ENCODE measurements at regions not wholly inside any gene's neighbourhood (a gene's known extent, or its start where the extent isn't known, plus 50 kb on each side); places are given as distances from the start of the nearest gene placed in this dataset.
"Not testable (repeated sequence)": the region's sequence is repeated elsewhere in the genome, so short reads cannot be mapped to it uniquely, and the experiment has no call there.

DNA sequence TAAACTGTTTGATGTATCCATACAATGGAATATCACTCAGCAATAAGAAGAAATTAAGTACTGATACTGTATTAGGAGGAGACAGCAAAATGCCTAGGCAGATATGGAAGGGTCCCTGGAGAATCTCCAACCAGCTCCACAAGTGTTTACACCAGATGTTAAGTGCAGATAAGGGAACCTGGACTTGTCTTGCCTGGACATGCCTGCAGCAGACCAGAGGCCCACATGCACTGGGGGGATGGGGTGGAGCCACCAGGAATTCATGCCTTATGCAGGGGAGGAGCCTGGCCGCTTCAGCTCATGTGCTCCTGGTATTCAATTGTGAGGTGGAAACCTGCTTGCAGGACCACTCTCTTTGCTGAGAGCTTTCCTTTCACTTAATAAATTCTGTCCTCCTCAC is 287.6 kb downstream of the LIPI start:
- DNase-seq, result not testable (repeated sequence)

GRCh38 chr21:13921455-13921854 is 289.3 kb downstream of the LIPI start:
- not testable (repeated sequence) for DNase-seq

DNA sequence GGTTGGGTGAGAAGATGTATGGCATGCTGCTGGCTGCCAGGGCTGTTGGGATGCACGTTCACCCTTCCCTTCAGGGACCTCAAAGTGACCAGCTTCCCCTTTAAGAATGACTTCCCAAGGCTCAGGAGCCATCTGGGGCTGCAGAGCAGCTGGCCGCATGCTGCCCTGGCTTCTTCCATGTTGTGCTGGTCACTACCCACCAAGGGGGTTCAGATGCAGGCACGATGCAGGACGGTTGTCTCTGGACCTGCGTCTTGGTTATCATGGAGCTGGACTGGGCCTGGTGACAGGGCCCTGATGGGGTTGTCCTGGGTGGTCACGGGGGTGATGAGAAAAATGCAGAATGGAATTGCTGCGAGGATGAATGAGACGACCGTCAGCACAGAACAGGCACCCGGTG is 297.8 kb downstream of the POTED start:
- not testable (repeated sequence) for DNase-seq

- DNase-seq, result not testable (repeated sequence)
Measured at GRCh38 chr21:13896596-13897247, 287.1 kb downstream of the POTED start.

GRCh38 chr21:13893617-13894016 is 284.0 kb downstream of the POTED start:
- DNase-seq, result not testable (repeated sequence)

GRCh38 chr21:13893025-13893424 is 283.4 kb downstream of the POTED start:
- not testable (repeated sequence) for DNase-seq

DNA sequence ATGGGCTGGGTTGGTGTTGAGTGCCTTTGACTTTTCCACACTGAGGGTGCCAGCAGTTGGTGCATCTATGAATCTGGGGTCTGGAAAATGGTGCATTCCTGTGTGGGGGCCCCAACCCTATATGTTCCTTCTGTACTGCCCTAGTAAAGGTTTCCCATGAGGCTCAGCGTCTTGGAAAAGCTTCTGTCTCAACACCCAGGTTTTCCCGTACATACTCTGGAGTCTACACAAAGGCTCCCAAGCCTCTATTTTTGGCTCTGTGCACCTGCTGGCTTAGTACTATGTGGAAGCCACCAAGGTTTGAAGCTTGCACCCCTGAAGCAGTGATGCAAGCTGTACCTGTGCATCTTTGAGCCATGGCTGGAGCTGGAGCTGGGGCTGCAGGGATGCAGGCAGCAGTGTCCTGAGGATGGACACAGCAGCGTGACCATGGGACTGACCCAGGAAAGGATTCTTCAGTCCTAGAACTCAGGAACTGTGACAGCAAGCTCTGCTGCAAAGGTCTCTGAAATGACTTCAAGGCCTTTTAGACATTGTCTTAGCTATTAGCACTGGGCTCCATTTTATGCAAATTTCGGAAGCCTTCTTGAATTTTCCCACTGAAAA is 282.7 kb downstream of the POTED start:
- not testable (repeated sequence) for DNase-seq

DNA sequence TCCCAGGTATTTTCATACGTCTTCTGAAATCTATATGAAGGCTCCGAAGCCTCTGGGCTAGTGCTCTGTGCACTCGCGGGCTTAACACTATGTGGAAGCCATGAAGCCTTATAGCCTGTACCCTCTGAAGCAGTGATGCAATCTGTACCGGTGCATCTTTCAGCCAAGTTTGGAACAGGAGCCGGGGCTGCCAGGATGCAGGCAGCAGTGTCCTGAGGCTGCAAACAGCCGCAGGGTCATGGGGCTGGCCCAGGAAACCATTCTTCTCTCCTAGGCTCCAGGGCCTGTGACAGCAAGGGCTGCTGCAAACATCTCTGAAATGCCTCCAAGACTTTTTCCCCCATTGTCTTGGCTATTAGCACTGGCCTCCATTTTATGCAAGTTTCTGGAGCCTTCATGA is 279.6 kb downstream of the POTED start:
- DNase-seq, result not testable (repeated sequence)

DNA sequence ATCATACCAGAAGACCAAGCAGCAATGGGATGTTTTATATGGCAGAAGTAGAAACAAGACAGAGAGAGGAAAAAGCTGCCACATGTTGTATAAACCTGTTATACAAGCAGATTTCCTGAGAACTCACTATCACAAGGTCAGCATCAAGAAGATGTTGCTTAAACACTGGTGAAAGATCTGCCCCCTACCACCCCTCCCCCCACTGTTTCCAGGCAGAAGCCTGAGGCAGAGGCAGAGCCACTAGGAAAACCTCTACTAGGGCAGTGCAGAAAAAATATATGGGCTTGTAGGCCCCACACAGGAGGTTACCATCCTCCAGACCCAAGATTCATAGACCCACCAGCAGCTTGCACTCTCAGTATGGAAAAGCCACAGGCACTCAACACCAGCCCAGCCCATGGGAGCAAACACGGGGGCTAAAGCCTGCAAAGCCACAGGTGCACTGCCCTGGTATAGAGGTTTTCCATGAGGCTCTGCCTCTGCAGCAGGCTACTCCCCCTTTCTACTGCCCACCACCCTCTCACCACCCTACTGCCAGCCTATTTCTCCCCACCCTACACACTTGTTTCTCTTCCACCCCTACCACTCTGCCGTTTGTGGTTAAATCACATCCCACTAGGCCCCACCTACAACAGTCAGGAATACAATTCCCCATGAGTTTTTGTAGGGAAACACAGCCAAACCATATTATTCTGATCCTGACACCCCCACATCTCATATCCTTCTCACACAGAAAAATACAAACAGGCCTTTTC is 274.2 kb downstream of the POTED start:
- DNase-seq, result not testable (repeated sequence)

- DNase-seq, result not testable (repeated sequence)
Measured at GRCh38 chr21:13877503-13877902, 267.9 kb downstream of the POTED start.

- DNase-seq, result not testable (repeated sequence)
Measured at GRCh38 chr21:13876999-13877398, 267.4 kb downstream of the POTED start.

GRCh38 chr21:13874001-13874400 is 264.4 kb downstream of the POTED start:
- not testable (repeated sequence) for DNase-seq

DNA sequence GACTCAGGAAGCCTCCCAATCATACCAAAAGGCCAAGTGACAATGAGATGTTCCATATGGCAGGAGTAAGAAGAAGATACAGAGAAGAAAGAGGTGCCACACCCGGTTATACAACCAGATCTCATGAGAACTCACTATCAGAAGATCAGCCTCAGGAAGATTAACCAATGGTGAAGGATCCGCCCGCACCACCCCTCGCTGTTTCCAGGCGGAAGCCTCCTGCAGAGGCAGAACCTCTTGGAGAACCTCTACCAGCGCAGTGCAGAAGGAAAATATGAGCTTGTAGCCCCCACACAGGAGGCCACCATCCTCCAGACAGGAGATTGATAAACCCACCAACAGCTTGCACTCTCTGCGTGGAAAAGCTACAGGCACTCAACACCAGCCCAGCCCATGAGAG is 245.1 kb downstream of the POTED start:
- no peak for DNase-seq

GRCh38 chr21:13850808-13851207 is 241.2 kb downstream of the POTED start:
- not testable (repeated sequence) for DNase-seq

DNA sequence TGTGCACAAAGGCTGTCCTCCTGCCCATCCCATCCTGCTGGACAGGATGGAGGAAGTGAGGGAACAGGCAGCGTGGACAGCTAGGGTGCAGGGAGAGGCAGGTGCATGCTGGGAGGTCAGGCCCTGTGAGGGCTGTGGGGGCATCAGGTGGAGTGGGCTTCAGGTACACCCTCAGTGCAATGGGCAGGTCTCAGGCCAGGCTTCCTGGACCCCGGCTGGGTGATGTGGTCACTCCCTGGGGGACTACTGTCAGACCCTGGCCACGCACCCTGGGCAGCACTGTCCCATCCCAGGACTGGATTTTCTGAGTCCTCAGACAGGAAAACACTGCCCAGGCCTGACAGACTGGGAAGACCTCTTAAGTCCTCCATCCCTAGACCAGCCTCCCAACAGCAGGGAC is 239.9 kb downstream of the POTED start:
- DNase-seq, result not testable (repeated sequence)

DNA sequence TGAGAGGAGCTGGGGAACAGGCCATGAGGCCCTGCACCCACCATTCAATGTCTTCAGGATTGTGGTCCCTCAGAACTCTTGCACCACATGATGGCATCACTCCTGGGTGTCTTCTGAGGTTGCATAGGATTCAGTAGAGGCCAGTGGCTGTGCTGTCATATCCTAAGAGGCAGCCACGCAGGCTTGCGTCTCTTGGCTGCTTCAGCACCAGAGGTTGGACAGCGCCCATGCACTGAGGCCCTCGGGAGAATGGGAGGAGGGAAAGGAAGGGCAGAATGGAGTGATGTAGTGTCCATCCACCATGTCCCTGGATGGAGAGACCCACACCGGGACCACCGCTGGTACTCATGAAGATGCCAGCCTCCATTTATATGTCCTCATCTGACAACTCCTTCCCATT is 237.1 kb downstream of the POTED start:
- not testable (repeated sequence) for DNase-seq

DNA sequence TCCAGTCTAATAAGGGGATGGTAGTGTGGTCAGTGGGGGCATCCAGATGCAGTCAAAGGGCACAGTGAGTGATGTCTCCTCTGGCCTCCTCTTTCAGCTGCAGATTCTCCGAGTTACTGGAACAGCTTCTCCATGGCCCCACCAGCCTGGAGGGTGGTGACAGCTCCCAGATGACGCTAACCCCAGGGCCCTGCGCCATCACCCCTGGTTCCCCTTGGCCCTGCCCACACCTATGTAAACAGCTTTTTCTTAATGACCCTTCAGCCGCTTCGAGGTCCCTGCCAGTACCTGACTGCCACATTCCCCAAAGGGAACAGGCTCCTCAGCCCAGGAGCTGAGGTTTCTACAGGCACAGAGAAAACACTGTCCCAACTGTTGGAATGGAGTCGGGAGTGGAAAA is 235.0 kb downstream of the POTED start:
- DNase-seq, result not testable (repeated sequence)

GRCh38 chr21:13843081-13843480 is 233.5 kb downstream of the POTED start:
- not testable (repeated sequence) for DNase-seq

DNA sequence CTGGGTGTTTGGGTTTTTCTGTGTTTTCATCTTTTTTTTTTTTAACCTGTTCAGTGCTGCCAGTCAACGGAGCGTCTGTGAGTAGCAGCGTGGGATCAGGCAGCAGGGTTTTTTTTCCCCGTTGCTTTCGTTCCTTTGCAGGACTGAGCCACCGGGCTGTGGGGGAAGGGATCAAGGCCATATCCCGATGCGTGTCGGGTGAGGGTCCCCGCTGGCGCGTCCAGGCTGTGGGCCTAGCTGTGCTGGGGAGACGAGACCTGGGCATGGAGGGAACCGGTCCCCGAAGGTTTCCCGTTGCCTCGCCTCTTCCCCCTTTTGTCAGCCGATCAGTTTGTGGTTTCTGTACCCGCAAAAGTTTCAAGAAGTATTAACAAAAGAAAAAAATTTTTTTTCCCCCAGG is 218.1 kb downstream of the POTED start:
- DNase-seq, result not testable (repeated sequence)

GRCh38 chr21:13827201-13827600 is 217.6 kb downstream of the POTED start:
- no peak for DNase-seq

GRCh38 chr21:13826511-13826910 is 216.9 kb downstream of the POTED start:
- not testable (repeated sequence) for DNase-seq

GRCh38 chr21:13825218-13825778 is 215.7 kb downstream of the POTED start:
- not testable (repeated sequence) for DNase-seq
